PC-3 (cell line): ENCODE measurements at regions not wholly inside any gene's neighbourhood (a gene's known extent, or its start where the extent isn't known, plus 50 kb on each side); places are given as distances from the start of the nearest gene placed in this dataset.

Source experiments
- ATAC-seq: fragments of 200-7000 bp; cut with Tn5 transposase; 2 replicates; pipeline ENCODE4 v1.9.1; 2020; ENCODE audit warnings: mild to moderate bottlenecking, moderate library complexity
- BruUV-seq: library from RNA; stranded (reverse); fragments of 400-500 nt; replicated peaks from 2 replicates; lab custom pipeline; 2021; lab: Mats Ljungman, UMichigan
- CTCF ChIA-PET: fragments of 300-600 bp; sonication (Branson Sonifier 250); formaldehyde crosslinking; loops from one replicate; lab custom pipeline; 2022; ENCODE audit warnings: antibody characterized with exemption; lab: Charles Lee
- POLR2A ChIA-PET: fragments of 300-600 bp; sonication (Branson Sonifier 250); formaldehyde crosslinking; loops from one replicate; lab custom pipeline; 2022; ENCODE audit warnings: antibody characterized with exemption; ENCODE audit not compliant: unreplicated experiment; lab: Charles Lee
- DNase-seq: peaks from one replicate; pipeline ENCODE4 v3.0.0-alpha.2; 2015
- H2AFZ ChIP-seq: fragments of 300-600 bp; sonication (generic); 2 replicates; pipeline ENCODE4 v1.6.0; 2016; ENCODE audit warnings: antibody characterized with exemption, low read length
- H3F3A ChIP-seq: fragments of 300-600 bp; sonication (generic); one replicate; pipeline ENCODE4 v1.6.0; 2017; ENCODE audit warnings: antibody characterized with exemption, low read length, control low read depth, mild to moderate bottlenecking; ENCODE audit not compliant: unreplicated experiment
- H3K27ac ChIP-seq: fragments of 300-600 bp; sonication (generic); 2 replicates; pipeline ENCODE4 v1.5.1; 2016; ENCODE audit warnings: mild to moderate bottlenecking, low read length
- H3K27me3 ChIP-seq: fragments of 300-600 bp; sonication (generic); 2 replicates; pipeline ENCODE4 v1.6.1; 2016; ENCODE audit warnings: low read length, mixed read lengths
- H3K36me3 ChIP-seq: fragments of 300-600 bp; sonication (generic); 2 replicates; pipeline ENCODE4 v1.6.1; 2016; ENCODE audit warnings: low read depth, mixed run types, low read length, mixed read lengths
- H3K4me1 ChIP-seq: fragments of 300-600 bp; sonication (generic); 2 replicates; pipeline ENCODE4 v1.5.1; 2016; ENCODE audit warnings: low read length; ENCODE audit not compliant: insufficient read depth
- H3K4me2 ChIP-seq: fragments of 300-600 bp; sonication (generic); 2 replicates; pipeline ENCODE4 v1.6.0; 2016; ENCODE audit warnings: low read length
- H3K4me3 ChIP-seq: fragments of 300-600 bp; sonication (generic); 2 replicates; pipeline ENCODE4 v1.5.1; 2016; ENCODE audit warnings: mild to moderate bottlenecking, low read length, mixed read lengths
- H3K79me2 ChIP-seq: fragments of 300-600 bp; sonication (generic); 2 replicates; pipeline ENCODE4 v1.6.1; 2017; ENCODE audit warnings: low read length, mixed read lengths
- H3K9ac ChIP-seq: fragments of 300-600 bp; sonication (generic); 2 replicates; pipeline ENCODE4 v1.6.0; 2016; ENCODE audit warnings: mild to moderate bottlenecking, low read length
- H3K9me2 ChIP-seq: fragments of 300-600 bp; sonication (generic); replicated peaks from 2 replicates; pipeline ENCODE4 v1.6.1; 2016; ENCODE audit warnings: mixed run types, low read length, mixed read lengths
- H3K9me3 ChIP-seq: fragments of 300-600 bp; sonication (generic); 2 replicates; pipeline ENCODE4 v1.6.1; 2016; ENCODE audit warnings: low read length, mixed read lengths
- H4K20me1 ChIP-seq: fragments of 300-600 bp; sonication (generic); 2 replicates; pipeline ENCODE4 v1.6.1; 2016; ENCODE audit warnings: low read length, mixed read lengths
- CTCF ChIP-seq: fragments of 300-600 bp; sonication (generic); conservative IDR thresholded peaks from 2 replicates; pipeline ENCODE4 v1.5.1; 2017; ENCODE audit warnings: antibody characterized with exemption, low read depth, mild to moderate bottlenecking, low read length
- EZH2 ChIP-seq: fragments of 300-600 bp; sonication (generic); IDR thresholded peaks from one replicate; pipeline ENCODE4 v1.6.1; 2017; ENCODE audit warnings: antibody characterized with exemption, mild to moderate bottlenecking, low read length; ENCODE audit not compliant: unreplicated experiment
- EZH2phosphoT487 ChIP-seq: fragments of 300-600 bp; sonication (generic); IDR thresholded peaks from 2 replicates; pipeline ENCODE4 v1.6.1; 2018; ENCODE audit warnings: mild to moderate bottlenecking, antibody characterized with exemption, low read length, borderline replicate concordance
- intact Hi-C: fragments of 100-400 bp; cut with micrococcal nuclease; formaldehyde crosslinking; loops from 2 replicates; pipeline ENCODE4 v1.9.0; 2023

- no TSS peak for BruUV-seq
- ATAC-seq (no peak), DNase-seq (no peak)
- intact Hi-C loops = no loop called here
- CTCF ChIA-PET = no interaction called here
- Histone ChIP-seq H3K27me3 (no peaks in the 10 kb centered on the region), H3K27ac (no peak overlapping the region), H3K79me2 (no peaks in the 10 kb centered on the region), H3K4me3 (no peak overlapping the region), H3K9me3 (no peaks in the 10 kb centered on the region), H3F3A (no peaks in the 10 kb centered on the region), H3K36me3 (no peaks in the 10 kb centered on the region), H3K4me2 (no peak overlapping the region), H2AFZ (no peak overlapping the region), H3K9ac (no peak overlapping the region), H3K9me2 (no peaks in the 10 kb centered on the region), H4K20me1 (no peaks in the 10 kb centered on the region), H3K4me1 (peaks cover 8% of the 10 kb centered on the region; the same call in 1 of the 2 replicates)
- POLR2A ChIA-PET = no interaction called here
- TF ChIP-seq EZH2phosphoT487 (no peak), CTCF (no peak), EZH2 (no peak)
Observed at GRCh38 chr21:29235714-29236197, 63.0 kb upstream of the BACH1 start.

- ChIA-PET CTCF (no interaction called here), POLR2A (no interaction called here)
- Histone ChIP-seq H2AFZ (no peak overlapping the region), H3K79me2 (no peaks in the 10 kb centered on the region), H3K27ac (no peak overlapping the region), H3K9me3 (no peaks in the 10 kb centered on the region), H3K9me2 (no peaks in the 10 kb centered on the region), H3F3A (no peaks in the 10 kb centered on the region), H3K27me3 (no peaks in the 10 kb centered on the region), H3K4me3 (no peak overlapping the region), H3K4me1 (peaks cover 8% of the 10 kb centered on the region; the same call in 1 of the 2 replicates), H3K4me2 (no peak overlapping the region), H3K9ac (no peak overlapping the region), H4K20me1 (no peaks in the 10 kb centered on the region), H3K36me3 (no peaks in the 10 kb centered on the region)
- ATAC-seq (no peak), DNase-seq (no peak)
- TF ChIP-seq EZH2phosphoT487 (no peak), CTCF (no peak), EZH2 (no peak)
- BruUV-seq = no TSS peak
- intact Hi-C loops = no loop called here
Observed at GRCh38 chr21:29236201-29236600, 62.5 kb upstream of the BACH1 start.

GRCh38 chr21:29237110-29238052 is 61.3 kb upstream of the BACH1 start:
- Histone ChIP-seq H3K79me2 (no peaks in the 10 kb centered on the region), H3F3A (no peaks in the 10 kb centered on the region), H3K4me2 (no peak overlapping the region), H4K20me1 (no peaks in the 10 kb centered on the region), H2AFZ (no peak overlapping the region), H3K9ac (no peak overlapping the region), H3K4me3 (no peak overlapping the region), H3K27me3 (no peaks in the 10 kb centered on the region), H3K9me2 (no peaks in the 10 kb centered on the region), H3K27ac (no peak overlapping the region), H3K36me3 (no peaks in the 10 kb centered on the region), H3K4me1 (peaks cover 6% of the 10 kb centered on the region; the same call in 1 of the 2 replicates), H3K9me3 (no peaks in the 10 kb centered on the region)
- intact Hi-C loops = no loop called here
- ChIA-PET POLR2A (no interaction called here), CTCF (no interaction called here)
- BruUV-seq = no TSS peak
- ATAC-seq (no peak), DNase-seq (no peak)
- TF ChIP-seq EZH2phosphoT487 = no peak
- TF ChIP-seq EZH2 = no peak
- TF ChIP-seq CTCF = no peak
